B cell (primary cell): ENCODE measurements at regions not wholly inside any gene's neighbourhood (a gene's known extent, or its start where the extent isn't known, plus 50 kb on each side); places are given as distances from the start of the nearest gene placed in this dataset.

Experiments
- CTCF ChIP-seq: fragments of 200-600 bp; IDR thresholded peaks from one replicate; pipeline ENCODE4 v1.8.0; 2022; ENCODE audit warnings: antibody characterized with exemption, mild to moderate bottlenecking
- EZH2 ChIP-seq: IDR thresholded peaks from 2 replicates; pipeline ENCODE4 v1.6.1; 2012; ENCODE audit warnings: borderline replicate concordance, low read depth, mild to moderate bottlenecking, moderate library complexity, low read length; ENCODE audit not compliant: insufficient read depth, poor library complexity, severe bottlenecking

DNA sequence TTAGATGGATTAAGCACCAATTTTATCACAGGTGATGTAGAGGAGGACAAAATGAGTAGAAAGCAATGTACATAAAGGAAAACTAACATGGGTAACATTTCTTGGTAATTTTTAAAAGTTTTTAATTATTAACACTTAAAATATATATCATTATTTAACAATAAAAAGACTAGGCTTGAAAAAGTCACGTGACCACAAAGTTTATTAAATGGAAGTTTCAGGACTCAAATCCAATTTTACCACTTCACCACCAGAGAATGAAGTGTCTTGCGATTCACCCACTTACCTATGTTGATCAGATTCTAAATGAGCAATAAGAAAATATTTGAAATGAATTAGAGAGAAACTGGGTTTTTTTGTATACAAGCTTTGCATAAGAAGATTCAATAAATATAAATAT is 721.3 kb downstream of the GBE1 start:
- TF ChIP-seq CTCF (no peak), EZH2 (no peak)
